Lower leg skin (tissue), 3 donors: ENCODE measurements at regions not wholly inside any gene's neighbourhood (a gene's known extent, or its start where the extent isn't known, plus 50 kb on each side); places are given as distances from the start of the nearest gene placed in this dataset.

Experiments used
- CTCF ChIP-seq, 3 donors: fragments of 450-650 bp; IDR thresholded peaks; one replicate each; pipeline ENCODE4 v1.5.1; 2016; ENCODE audit warnings: antibody characterized with exemption in 3 of 3, mild to moderate bottlenecking in 3 of 3, moderate library complexity in 2 of 3
- POLR2A ChIP-seq, 2 donors: fragments of 450-650 bp; IDR thresholded peaks; one replicate each; pipeline ENCODE4 v1.6.1; 2016 to 2017; ENCODE audit warnings: antibody characterized with exemption in 2 of 2, mild to moderate bottlenecking in 1 of 2, moderate library complexity in 1 of 2

- TF ChIP-seq CTCF (IDR thresholded peaks at IDR 0.05) (no peak), POLR2A (IDR thresholded peaks at IDR 0.05) (no peak)
Measured at GRCh38 chr6:17224056-17224455, 57.1 kb upstream of the RBM24 start.
